Endothelial cell of umbilical vein (primary cell): ENCODE measurements at regions not wholly inside any gene's neighbourhood (a gene's known extent, or its start where the extent isn't known, plus 50 kb on each side); places are given as distances from the start of the nearest gene placed in this dataset.

Source experiments
- BruUV-seq: library from RNA; stranded (reverse); fragments of 400-500 nt; replicated peaks from 2 replicates; lab custom pipeline; 2021; lab: Mats Ljungman, UMichigan
- CTCF ChIA-PET: fragments of 300-600, 350-600 bp; sonication (Branson Sonifier 250); formaldehyde crosslinking; loops from one replicate; lab custom pipeline; 2021; ENCODE audit warnings: antibody characterized with exemption, inconsistent platforms; lab: Charles Lee
- POLR2A ChIA-PET: fragments of 300-600, 350-600 bp; sonication (Branson Sonifier 250); formaldehyde crosslinking; loops from one replicate; lab custom pipeline; 2021; ENCODE audit warnings: antibody characterized with exemption, inconsistent platforms; lab: Charles Lee
- DNase-seq: peaks from one replicate; pipeline ENCODE4 v3.0.0-alpha.2; 2011; ENCODE audit warnings: low read depth, low spot score
- FAIRE-seq: peaks from 2 replicates; lab custom pipeline; 2011; peaks lifted over from hg19 to GRCh38; lab: Jason Lieb, UNC
- H2AFZ ChIP-seq: 2 replicates; pipeline ENCODE4 v1.6.0; 2012; ENCODE audit warnings: low read depth, low read length, control low read depth, inconsistent platforms
- H3K27ac ChIP-seq: 2 replicates; pipeline ENCODE4 v1.5.1; 2011; ENCODE audit warnings: low read depth, mild to moderate bottlenecking, control low read depth, low read length, moderate library complexity; ENCODE audit not compliant: insufficient read depth
- H3K27me3 ChIP-seq, 2 experiments: 2 replicates each; pipeline versions ENCODE4 v1.6.0 to v1.6.1; 2011; ENCODE audit warnings: low read length in 2 of 2, mixed read lengths in 1 of 2; ENCODE audit not compliant: control insufficient read depth in 2 of 2, insufficient read depth in 2 of 2
- H3K36me3 ChIP-seq, 2 experiments: 2 replicates in 1 of 2; 3 replicates in 1 of 2; pipeline ENCODE4 v1.5.1; 2011; ENCODE audit warnings: low read length in 2 of 2, mild to moderate bottlenecking in 1 of 2, moderate library complexity in 1 of 2; ENCODE audit not compliant: control insufficient read depth in 2 of 2, insufficient read depth in 2 of 2; ENCODE audit errors: extremely low read depth in 1 of 2
- H3K4me1 ChIP-seq: 3 replicates; pipeline ENCODE4 v1.5.1; 2011; ENCODE audit warnings: mild to moderate bottlenecking, low read length; ENCODE audit not compliant: control insufficient read depth, insufficient read depth; ENCODE audit errors: extremely low read depth
- H3K4me2 ChIP-seq: 2 replicates; pipeline ENCODE4 v1.6.1; 2011; ENCODE audit warnings: low read length, control low read depth, mixed read lengths; ENCODE audit not compliant: insufficient read depth
- H3K4me3 ChIP-seq, 3 experiments: fragments of 200-600 bp in 1 of 3; sonication (generic), shearing (Covaris generic) in 1 of 3; replicated peaks in 1 of 3; 2 replicates each; pipeline ENCODE4 v1.5.1; 2011 to 2016; ENCODE audit warnings: control low read depth in 3 of 3, low read length in 3 of 3, mild to moderate bottlenecking in 2 of 3, inconsistent platforms in 1 of 3, low read depth in 1 of 3, moderate library complexity in 1 of 3; ENCODE audit not compliant: insufficient read depth in 1 of 3
- H3K79me2 ChIP-seq: 2 replicates; pipeline ENCODE4 v1.6.0; 2012; ENCODE audit warnings: low read length, inconsistent platforms; ENCODE audit not compliant: control insufficient read depth, insufficient read depth
- H3K9ac ChIP-seq: replicated peaks from 2 replicates; pipeline ENCODE3; 2011; ENCODE audit warnings: low read length, control low read depth; ENCODE audit not compliant: insufficient read depth; ENCODE audit errors: extremely low read depth
- H3K9me1 ChIP-seq: replicated peaks from 3 replicates; pipeline ENCODE4 v1.6.0; 2011; ENCODE audit warnings: mild to moderate bottlenecking, low read length; ENCODE audit not compliant: control insufficient read depth, insufficient read depth; ENCODE audit errors: extremely low read depth
- H3K9me3 ChIP-seq: replicated peaks from 2 replicates; pipeline ENCODE4 v1.5.1; 2012; ENCODE audit warnings: low read length, inconsistent platforms; ENCODE audit not compliant: control insufficient read depth, insufficient read depth
- H4K20me1 ChIP-seq: replicated peaks from 2 replicates; pipeline ENCODE3; 2011; ENCODE audit warnings: mild to moderate bottlenecking, low read length; ENCODE audit not compliant: control insufficient read depth, insufficient read depth; ENCODE audit errors: extremely low read depth
- CTCF ChIP-seq, 2 donors: IDR thresholded peaks; 1 replicate in 1 of 2; 2 replicates in 1 of 2; pipeline ENCODE4 v1.5.1; 2011; ENCODE audit warnings: low read length in 2 of 2, mild to moderate bottlenecking in 2 of 2, moderate library complexity in 2 of 2, control low read depth in 1 of 2, inconsistent platforms in 1 of 2, low read depth in 1 of 2; ENCODE audit not compliant: insufficient read depth in 1 of 2; ENCODE audit errors: extremely low read depth in 1 of 2
- EZH2 ChIP-seq: IDR thresholded peaks from 2 replicates; pipeline ENCODE4 v1.6.1; 2012; ENCODE audit warnings: borderline replicate concordance, low read depth, mild to moderate bottlenecking, moderate library complexity, low read length, inconsistent platforms; ENCODE audit not compliant: severe bottlenecking
- FOS ChIP-seq: IDR thresholded peaks from 2 replicates; pipeline ENCODE4 v1.6.1; 2011; ENCODE audit warnings: mild to moderate bottlenecking, low read length, moderate library complexity, borderline replicate concordance; ENCODE audit not compliant: insufficient read depth
- GATA2 ChIP-seq: IDR thresholded peaks from 2 replicates; pipeline ENCODE4 v1.7.0; 2011; ENCODE audit warnings: low read depth, mild to moderate bottlenecking, moderate library complexity, mixed read lengths, low read length; ENCODE audit not compliant: insufficient read length, insufficient read depth
- JUN ChIP-seq: IDR thresholded peaks from 2 replicates; pipeline ENCODE4 v1.6.1; 2011; ENCODE audit warnings: borderline replicate concordance, low read depth; ENCODE audit not compliant: insufficient read length, insufficient read depth
- MYC ChIP-seq: IDR thresholded peaks from one replicate; pipeline ENCODE4 v1.6.1; 2011; ENCODE audit warnings: mild to moderate bottlenecking, low read depth, low read length
- POLR2A ChIP-seq: IDR thresholded peaks from 2 replicates; pipeline ENCODE4 v1.6.1; 2012; ENCODE audit warnings: low read depth, mild to moderate bottlenecking, control low read depth, low read length
- POLR2AphosphoS5 ChIP-seq: IDR thresholded peaks from 2 replicates; pipeline ENCODE4 v1.6.1; 2012; ENCODE audit warnings: low read depth, mild to moderate bottlenecking, control low read depth, low read length, moderate library complexity; ENCODE audit not compliant: insufficient read depth
- dilution Hi-C: fragments of 300-500 bp; cut with MboI; formaldehyde crosslinking; loops from one replicate; pipeline ENCODE4 v1.15.0; 2019; ENCODE audit warnings: low sequenced_read_pairs; ENCODE audit not compliant: extremely low pct_ligation_motif_present
- intact Hi-C: fragments of 100-400 bp; cut with micrococcal nuclease; formaldehyde crosslinking; loops from one replicate; pipeline ENCODE4 v1.10.0; 2022
- TF ChIP-seq, protein P1 (sequence below): IDR thresholded peaks from 2 replicates; pipeline ENCODE4 v1.6.1; 2011; ENCODE audit not compliant: insufficient read depth, insufficient read length

DNA sequence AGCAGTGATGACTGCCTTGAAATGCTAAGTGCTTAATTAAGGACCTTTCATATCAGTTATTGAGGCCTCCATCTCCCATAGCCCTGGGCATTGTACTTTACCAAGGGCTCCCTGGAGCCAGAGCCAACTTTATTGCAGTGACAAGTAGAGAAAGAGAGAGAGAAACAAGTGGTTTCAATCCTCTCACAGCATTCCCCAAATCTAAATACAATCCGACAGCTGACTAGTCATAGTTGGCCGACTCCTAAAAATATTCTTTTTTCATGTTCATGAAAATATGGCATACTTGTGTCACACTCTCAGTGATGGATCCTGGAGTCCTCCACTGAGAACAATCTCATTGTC, 127.0 kb upstream of the TFAP2D start:
- no peak overlapping the region for H3K9ac ChIP-seq
- ChIA-PET POLR2A (no interaction called here), CTCF (no interaction called here)
- H3K9me3 ChIP-seq, result no peaks in the 10 kb centered on the region
- H3K27me3 ChIP-seq, result no peaks in the 10 kb centered on the region
- TF ChIP-seq POLR2AphosphoS5, result no peak
- TF ChIP-seq JUN, result no peak
- no peak for TF ChIP-seq CTCF (IDR thresholded peaks at IDR 0.05; ENCODE audit: extremely low read depth in 1 of 2, insufficient read depth in 1 of 2, low read depth in 1 of 2, low read length in 2 of 2)
- TF ChIP-seq, protein P1, sequence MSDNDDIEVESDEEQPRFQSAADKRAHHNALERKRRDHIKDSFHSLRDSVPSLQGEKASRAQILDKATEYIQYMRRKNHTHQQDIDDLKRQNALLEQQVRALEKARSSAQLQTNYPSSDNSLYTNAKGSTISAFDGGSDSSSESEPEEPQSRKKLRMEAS, result no peak
- no peak for TF ChIP-seq FOS
- no peak for TF ChIP-seq EZH2
- no peak for TF ChIP-seq POLR2A
- no peak for TF ChIP-seq MYC
- no peak for TF ChIP-seq GATA2
- H3K36me3 ChIP-seq, result no peaks in the 10 kb centered on the region
- no peaks in the 10 kb centered on the region for H3K4me1 ChIP-seq
- no peaks in the 10 kb centered on the region for H3K9me1 ChIP-seq
- no peak for FAIRE-seq
- BruUV-seq, result no TSS peak
- H3K4me3 ChIP-seq, result no peak overlapping the region
- H3K27ac ChIP-seq, result no peak overlapping the region
- dilution Hi-C loops (no loop called here), intact Hi-C loops (no loop called here)
- DNase-seq, result no peak
- H4K20me1 ChIP-seq, result no peaks in the 10 kb centered on the region
- no peak overlapping the region for H2AFZ ChIP-seq
- H3K4me2 ChIP-seq, result no peak overlapping the region
- H3K79me2 ChIP-seq, result no peaks in the 10 kb centered on the region
